Gastrocnemius medialis (tissue), 4 donors: ENCODE measurements at regions not wholly inside any gene's neighbourhood (a gene's known extent, or its start where the extent isn't known, plus 50 kb on each side); places are given as distances from the start of the nearest gene placed in this dataset.

Experiments used
- ATAC-seq, 2 donors: fragments of 150-250 bp; one replicate each; pipeline ENCODE4 v1.9.1; 2016
- DNase-seq, 2 donors: peaks; one replicate each; pipeline ENCODE4 v3.0.0-alpha.2; 2019
- H3K27ac ChIP-seq, 4 donors: fragments of 200-600 bp; sonication (generic); 1 replicate in 1 of 4; 2 replicates in 3 of 4; pipeline ENCODE4 v1.5.1; 2016 to 2018; ENCODE audit warnings: mild to moderate bottlenecking in 2 of 4, moderate library complexity in 1 of 4
- H3K27me3 ChIP-seq, 3 donors: fragments of 200-600 bp; sonication (generic) in 2 of 3; 1 replicate in 1 of 3; 2 replicates in 2 of 3; pipeline versions ENCODE4 v1.5.1 to v1.6.0; 2016 to 2019; ENCODE audit warnings: mild to moderate bottlenecking in 1 of 3, moderate library complexity in 1 of 3
- H3K36me3 ChIP-seq, 2 donors: fragments of 200-600 bp; sonication (generic) in 1 of 2; one replicate each; pipeline ENCODE4 v1.5.1; 2017 to 2018
- H3K4me1 ChIP-seq, 2 donors: fragments of 200-600 bp; sonication (generic) in 1 of 2; one replicate each; pipeline ENCODE4 v1.5.1; 2016 to 2017; ENCODE audit warnings: mild to moderate bottlenecking in 2 of 2
- H3K4me3 ChIP-seq, 4 donors: fragments of 200-600 bp; sonication (generic) in 3 of 4; 1 replicate in 1 of 4; 2 replicates in 3 of 4; pipeline ENCODE4 v1.5.1; 2016 to 2019; ENCODE audit warnings: mild to moderate bottlenecking in 2 of 4
- H3K9me3 ChIP-seq, 3 donors: fragments of 200-600 bp; sonication (generic) in 2 of 3; 1 replicate in 1 of 3; 2 replicates in 2 of 3; pipeline ENCODE4 v1.5.1; 2016 to 2019
- POLR2A ChIP-seq, 2 donors: fragments of 450-650 bp; IDR thresholded peaks; one replicate each; pipeline ENCODE4 v1.6.1; 2017; ENCODE audit warnings: antibody characterized with exemption in 2 of 2, mild to moderate bottlenecking in 2 of 2, moderate library complexity in 2 of 2
- in situ Hi-C, 4 donors: fragments of 200-750 bp; cut with MboI; loops; one replicate each; pipeline versions ENCODE4 v1.15.0 to v1.8.0; 2017; ENCODE audit warnings: low sequenced_read_pairs in 4 of 4
- intact Hi-C: fragments of 100-400 bp; cut with DNase I; formaldehyde crosslinking; loops from one replicate; pipeline ENCODE4 v1.15.1; 2023; ENCODE audit warnings: low total_unique reads
- TF ChIP-seq, protein P1 (sequence below), 5 experiments: fragments of 450-650 bp in 3 of 5; fragments of 200-600 bp in 2 of 5; sonication (generic) in 2 of 5; IDR thresholded peaks in 4 of 5; conservative IDR thresholded peaks in 1 of 5; 1 replicate in 4 of 5; 2 replicates in 1 of 5; pipeline ENCODE4 v1.5.1; 2016 to 2019; ENCODE audit warnings: antibody characterized with exemption in 5 of 5, mild to moderate bottlenecking in 3 of 5, moderate library complexity in 3 of 5

DNA sequence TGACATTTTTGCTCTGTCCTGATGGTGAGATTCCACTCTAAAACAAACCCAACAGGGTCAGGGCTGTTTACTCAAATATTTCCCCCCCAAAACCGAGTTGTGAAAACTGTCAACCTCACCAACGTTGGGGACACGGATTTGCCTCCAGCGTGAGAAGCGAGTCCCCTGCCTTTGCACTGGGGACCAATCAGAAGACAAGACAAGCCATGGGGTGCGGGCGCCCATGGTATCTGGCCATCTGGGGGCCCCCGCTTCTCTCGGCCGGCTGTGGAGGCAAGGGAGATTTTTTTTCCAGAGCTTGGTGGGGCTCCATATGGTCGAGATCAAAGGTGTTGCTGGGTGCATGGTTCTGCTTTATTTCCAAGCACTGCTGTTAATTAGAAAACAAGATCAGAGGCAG is 272.1 kb downstream of the BCL11B start:
- in situ Hi-C loops, result no loop called here
- Histone ChIP-seq H3K4me3 (no peak overlapping the region), H3K9me3 (no peaks in the 10 kb centered on the region), H3K27ac (no peak overlapping the region), H3K4me1 (peaks cover 0 to 3% of the 10 kb centered on the region in 2 donors), H3K36me3 (no peaks in the 10 kb centered on the region), H3K27me3 (no peaks in the 10 kb centered on the region)
- DNase-seq (no peak), ATAC-seq (no peak)
- intact Hi-C loops, result no loop called here
- no peak for TF ChIP-seq POLR2A (IDR thresholded peaks at IDR 0.05)
- TF ChIP-seq, protein P1, sequence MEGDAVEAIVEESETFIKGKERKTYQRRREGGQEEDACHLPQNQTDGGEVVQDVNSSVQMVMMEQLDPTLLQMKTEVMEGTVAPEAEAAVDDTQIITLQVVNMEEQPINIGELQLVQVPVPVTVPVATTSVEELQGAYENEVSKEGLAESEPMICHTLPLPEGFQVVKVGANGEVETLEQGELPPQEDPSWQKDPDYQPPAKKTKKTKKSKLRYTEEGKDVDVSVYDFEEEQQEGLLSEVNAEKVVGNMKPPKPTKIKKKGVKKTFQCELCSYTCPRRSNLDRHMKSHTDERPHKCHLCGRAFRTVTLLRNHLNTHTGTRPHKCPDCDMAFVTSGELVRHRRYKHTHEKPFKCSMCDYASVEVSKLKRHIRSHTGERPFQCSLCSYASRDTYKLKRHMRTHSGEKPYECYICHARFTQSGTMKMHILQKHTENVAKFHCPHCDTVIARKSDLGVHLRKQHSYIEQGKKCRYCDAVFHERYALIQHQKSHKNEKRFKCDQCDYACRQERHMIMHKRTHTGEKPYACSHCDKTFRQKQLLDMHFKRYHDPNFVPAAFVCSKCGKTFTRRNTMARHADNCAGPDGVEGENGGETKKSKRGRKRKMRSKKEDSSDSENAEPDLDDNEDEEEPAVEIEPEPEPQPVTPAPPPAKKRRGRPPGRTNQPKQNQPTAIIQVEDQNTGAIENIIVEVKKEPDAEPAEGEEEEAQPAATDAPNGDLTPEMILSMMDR (IDR thresholded peaks at IDR 0.05 in 4 of 5, conservative IDR thresholded peaks at IDR 0.05 in 1 of 5), result no peak

DNA sequence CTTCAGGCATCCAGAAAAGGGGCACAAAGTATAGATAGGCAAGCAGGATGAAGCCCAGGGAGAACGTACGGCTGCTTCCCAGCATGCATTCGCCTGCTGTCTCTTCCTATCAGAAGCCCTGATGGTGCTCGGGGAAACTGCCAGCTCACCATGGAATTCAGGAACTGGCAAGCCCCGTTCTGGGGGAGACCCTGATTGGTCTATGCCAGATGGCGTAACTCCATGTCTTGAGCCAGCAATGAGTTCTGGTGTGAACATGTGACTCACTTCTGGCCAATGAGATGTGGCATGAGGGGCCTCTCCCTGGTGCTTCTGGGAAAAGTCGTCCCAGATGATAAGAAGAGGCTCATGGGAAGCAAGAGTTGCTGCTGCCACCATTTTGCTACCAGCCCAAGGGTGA is 270.8 kb downstream of the BCL11B start:
- intact Hi-C loops, result no loop called here

DNA sequence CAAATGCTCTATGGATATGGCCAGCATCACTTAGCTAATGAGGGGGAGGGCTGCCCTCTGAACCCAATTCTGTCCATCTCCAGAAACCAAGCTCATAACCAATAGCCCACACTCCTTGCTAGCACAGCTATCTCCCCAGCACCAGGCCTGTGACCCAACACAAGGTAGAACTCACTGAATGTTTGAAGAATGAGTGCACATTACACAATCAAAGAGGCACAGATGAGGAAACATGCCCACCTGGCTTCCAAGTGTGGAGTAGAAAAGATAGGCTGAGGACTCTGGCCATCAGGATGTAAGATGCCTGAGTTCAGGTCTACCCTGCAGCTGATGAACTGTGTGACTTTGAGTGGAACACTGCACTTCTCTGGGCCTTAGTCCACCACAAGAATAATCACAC is 268.4 kb downstream of the BCL11B start:
- Histone ChIP-seq H3K4me3 (no peak overlapping the region), H3K27ac (no peak overlapping the region), H3K4me1 (no peaks in the 10 kb centered on the region), H3K9me3 (no peaks in the 10 kb centered on the region), H3K27me3 (no peaks in the 10 kb centered on the region), H3K36me3 (no peaks in the 10 kb centered on the region)
- no peak for TF ChIP-seq POLR2A (IDR thresholded peaks at IDR 0.05)
- TF ChIP-seq, protein P1 (IDR thresholded peaks at IDR 0.05 in 4 of 5, conservative IDR thresholded peaks at IDR 0.05 in 1 of 5), result no peak
- intact Hi-C loops, result no loop called here
- DNase-seq (no peak), ATAC-seq (no peak)
- in situ Hi-C loops, result no loop called here

More for the DNA sequence above, 270.8 kb downstream of the BCL11B start:
- Histone ChIP-seq H3K9me3 (no peaks in the 10 kb centered on the region), H3K4me1 (no peaks in the 10 kb centered on the region), H3K27me3 (no peaks in the 10 kb centered on the region), H3K4me3 (no peak overlapping the region), H3K36me3 (no peaks in the 10 kb centered on the region), H3K27ac (no peak overlapping the region)
- DNase-seq, result no peak
- TF ChIP-seq POLR2A (IDR thresholded peaks at IDR 0.05), result no peak
- TF ChIP-seq, protein P1 (IDR thresholded peaks at IDR 0.05 in 4 of 5, conservative IDR thresholded peaks at IDR 0.05 in 1 of 5), result no peak
- in situ Hi-C loops, result no loop called here
- ATAC-seq, result no peak

DNA sequence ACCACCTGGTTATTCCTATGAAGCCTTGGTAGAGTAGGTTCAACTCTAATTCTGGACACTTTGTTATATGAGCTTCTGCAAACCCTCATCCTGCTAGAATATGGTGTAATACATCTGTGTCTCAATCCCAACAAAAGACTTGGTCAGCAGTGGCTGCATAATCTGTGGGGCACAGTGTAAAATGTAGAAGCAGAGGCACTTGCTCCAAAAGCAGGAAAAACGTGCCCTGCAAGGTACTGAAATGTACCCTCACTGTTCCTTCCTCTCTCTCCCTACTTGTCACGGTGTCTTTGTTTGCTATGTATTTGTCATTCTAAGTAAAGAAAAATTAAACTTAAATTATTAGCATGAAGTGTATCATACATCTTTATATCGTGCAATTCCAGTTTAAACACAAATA is 267.9 kb downstream of the BCL11B start:
- intact Hi-C loops, result no loop called here
- Histone ChIP-seq H3K27ac (no peak overlapping the region), H3K4me3 (no peak overlapping the region), H3K36me3 (no peaks in the 10 kb centered on the region), H3K27me3 (no peaks in the 10 kb centered on the region), H3K9me3 (no peaks in the 10 kb centered on the region), H3K4me1 (no peaks in the 10 kb centered on the region)
- no peak for TF ChIP-seq POLR2A (IDR thresholded peaks at IDR 0.05)
- TF ChIP-seq, protein P1 (IDR thresholded peaks at IDR 0.05 in 4 of 5, conservative IDR thresholded peaks at IDR 0.05 in 1 of 5), result no peak
- DNase-seq (no peak), ATAC-seq (no peak)
- in situ Hi-C loops, result no loop called here

DNA sequence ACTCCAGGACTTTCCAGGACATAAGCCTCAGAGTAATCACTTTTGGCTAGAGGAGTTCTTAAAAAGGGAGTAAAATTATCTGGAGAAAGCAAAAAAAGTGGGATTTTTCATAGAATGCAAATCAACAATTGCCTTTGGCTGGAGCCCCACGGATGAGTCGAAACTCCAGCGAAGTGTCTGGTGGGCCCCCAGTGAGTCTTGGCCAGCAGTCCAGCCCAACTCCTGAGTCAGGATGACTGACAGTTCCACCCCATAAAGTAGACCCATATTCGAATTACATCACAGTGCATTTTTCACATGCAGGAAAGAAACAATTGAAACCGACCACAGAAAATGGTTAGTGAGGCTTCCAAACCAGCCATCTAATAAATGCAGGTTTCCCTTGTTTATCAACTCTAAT is 265.7 kb downstream of the BCL11B start:
- in situ Hi-C loops, result no loop called here
- no peak for DNase-seq
- intact Hi-C loops, result no loop called here
- no peaks in the 10 kb centered on the region for H3K4me1 ChIP-seq
- no peaks in the 10 kb centered on the region for H3K27me3 ChIP-seq
- H3K4me3 ChIP-seq, result no peak overlapping the region
- ATAC-seq, result no peak
- no peaks in the 10 kb centered on the region for H3K9me3 ChIP-seq
- H3K36me3 ChIP-seq, result no peaks in the 10 kb centered on the region
- TF ChIP-seq, protein P1 (IDR thresholded peaks at IDR 0.05 in 4 of 5, conservative IDR thresholded peaks at IDR 0.05 in 1 of 5), result no peak
- no peak for TF ChIP-seq POLR2A (IDR thresholded peaks at IDR 0.05)
- H3K27ac ChIP-seq, result no peak overlapping the region
